ENCODE measurements at regions not wholly inside any gene's neighbourhood (a gene's known extent, or its start where the extent isn't known, plus 50 kb on each side); places are given as distances from the start of the nearest gene placed in this dataset.
"Not testable (repeated sequence)": the region's sequence is repeated elsewhere in the genome, so short reads cannot be mapped to it uniquely, and the experiment has no call there.

- DNase-seq (ENCODE audit: low read depth): no peak
These were observed 705.2 kb upstream of the IGFBP3 start for GRCh38 chr7:46626261-46626660.

- no peak for DNase-seq (ENCODE audit: low read depth)
These were observed 704.0 kb upstream of the IGFBP3 start for GRCh38 chr7:46625032-46625431.

GRCh38 chr7:46622251-46622650 lies 701.2 kb upstream of the IGFBP3 start:
- no peak for DNase-seq (ENCODE audit: low read depth)

GRCh38 chr7:46619723-46620310 lies 698.7 kb upstream of the IGFBP3 start:
- no peak for DNase-seq (ENCODE audit: low read depth)

GRCh38 chr7:46616636-46617035 lies 695.6 kb upstream of the IGFBP3 start:
- DNase-seq (ENCODE audit: low read depth): no peak

- DNase-seq (ENCODE audit: low read depth): no peak
These were observed 692.5 kb upstream of the IGFBP3 start for GRCh38 chr7:46613551-46613950.

- DNase-seq (ENCODE audit: low read depth): no peak
These were observed 692.0 kb upstream of the IGFBP3 start for GRCh38 chr7:46613116-46613515.

- DNase-seq (ENCODE audit: low read depth): no peak
These were observed 690.4 kb upstream of the IGFBP3 start for GRCh38 chr7:46611508-46611907.

GRCh38 chr7:46610746-46611145 lies 689.7 kb upstream of the IGFBP3 start:
- no peak for DNase-seq (ENCODE audit: low read depth)

GRCh38 chr7:46607176-46607575 lies 686.1 kb upstream of the IGFBP3 start:
- DNase-seq (ENCODE audit: low read depth): no peak

- no peak for DNase-seq (ENCODE audit: low read depth)
These were observed 685.7 kb upstream of the IGFBP3 start for GRCh38 chr7:46606761-46607160.

GRCh38 chr7:46604241-46604661 lies 683.2 kb upstream of the IGFBP3 start:
- no peak for DNase-seq (ENCODE audit: low read depth)

- no peak for DNase-seq (ENCODE audit: low read depth)
These were observed 682.7 kb upstream of the IGFBP3 start for GRCh38 chr7:46603780-46604179.

- no peak for DNase-seq (ENCODE audit: low read depth)
These were observed 682.3 kb upstream of the IGFBP3 start for GRCh38 chr7:46603296-46603752.

GRCh38 chr7:46600340-46600739 lies 679.3 kb upstream of the IGFBP3 start:
- peak; percentile 76 for DNase-seq (ENCODE audit: low read depth)

GRCh38 chr7:46594831-46595230 lies 673.8 kb upstream of the IGFBP3 start:
- DNase-seq (ENCODE audit: low read depth): not testable (repeated sequence)

GRCh38 chr7:46590918-46591905 lies 670.1 kb upstream of the IGFBP3 start:
- DNase-seq (ENCODE audit: low read depth): not testable (repeated sequence)

- no peak for DNase-seq (ENCODE audit: low read depth)
These were observed 668.2 kb upstream of the IGFBP3 start for GRCh38 chr7:46589286-46589685.

- DNase-seq (ENCODE audit: low read depth): no peak
These were observed 665.3 kb upstream of the IGFBP3 start for GRCh38 chr7:46586406-46586805.

GRCh38 chr7:46583656-46584055 lies 662.6 kb upstream of the IGFBP3 start:
- peak; percentile 87 for DNase-seq (ENCODE audit: low read depth)

- DNase-seq (ENCODE audit: low read depth): no peak
These were observed 660.2 kb upstream of the IGFBP3 start for GRCh38 chr7:46581268-46581667.

GRCh38 chr7:46580766-46581165 lies 659.7 kb upstream of the IGFBP3 start:
- peak; percentile 39 for DNase-seq (ENCODE audit: low read depth)

- no peak for DNase-seq (ENCODE audit: low read depth)
These were observed 656.3 kb upstream of the IGFBP3 start for GRCh38 chr7:46577394-46577793.
